Thymus (tissue), 11 donors: ENCODE measurements at regions not wholly inside any gene's neighbourhood (a gene's known extent, or its start where the extent isn't known, plus 50 kb on each side); places are given as distances from the start of the nearest gene placed in this dataset.

Experiments used
- DNase-seq, 9 donors: peaks; one replicate each; pipeline ENCODE4 v3.0.0-alpha.2; 2013; ENCODE audit warnings: low spot score in 9 of 9, low read depth in 6 of 9, missing footprints in 1 of 9
- H3K27ac ChIP-seq, 2 donors: one replicate each; pipeline ENCODE4 v1.5.1; 2013; ENCODE audit warnings: control low read depth in 1 of 2, low read depth in 1 of 2, low read length in 1 of 2, mild to moderate bottlenecking in 1 of 2, moderate library complexity in 1 of 2
- H3K27me3 ChIP-seq, 2 donors: one replicate each; pipeline ENCODE4 v1.5.1; 2013; ENCODE audit warnings: low read length in 1 of 2; ENCODE audit not compliant: control insufficient read depth in 2 of 2, insufficient read depth in 1 of 2
- H3K36me3 ChIP-seq, 2 donors: one replicate each; pipeline ENCODE4 v1.5.1; 2013; ENCODE audit warnings: low read length in 1 of 2, mild to moderate bottlenecking in 1 of 2, moderate library complexity in 1 of 2; ENCODE audit not compliant: control insufficient read depth in 2 of 2, insufficient read depth in 2 of 2
- H3K4me1 ChIP-seq, 2 donors: one replicate each; pipeline ENCODE4 v1.5.1; 2013; ENCODE audit warnings: low read length in 2 of 2; ENCODE audit not compliant: control insufficient read depth in 2 of 2, insufficient read depth in 2 of 2
- H3K4me3 ChIP-seq, 2 donors: one replicate each; pipeline ENCODE4 v1.5.1; 2013; ENCODE audit warnings: low read length in 2 of 2, control low read depth in 1 of 2, mild to moderate bottlenecking in 1 of 2
- H3K9me3 ChIP-seq, 2 donors: one replicate each; pipeline ENCODE4 v1.5.1; 2013; ENCODE audit warnings: low read length in 1 of 2, mild to moderate bottlenecking in 1 of 2; ENCODE audit not compliant: control insufficient read depth in 2 of 2, insufficient read depth in 1 of 2
- WGBS: extraction: QIAGEN DNeasy Blood & Tissue Kit; methylation state at CpG from one replicate; pipeline ENCODE4 v1.1.7; 2013; 5-methylcytosine and 5-hydroxymethylcytosine counted together
- donor health status: healthy.

GRCh38 chr5:41587668-41588067, 77.3 kb upstream of the PLCXD3 start:
- 98% methylated on average over 17 of the region's 17 CpGs for WGBS
- H3K4me1 ChIP-seq, result no peaks in the 10 kb centered on the region
- no peaks in the 10 kb centered on the region for H3K9me3 ChIP-seq
- no peaks in the 10 kb centered on the region for H3K36me3 ChIP-seq
- no peaks in the 10 kb centered on the region for H3K27me3 ChIP-seq
- H3K27ac ChIP-seq, result no peak overlapping the region
- H3K4me3 ChIP-seq, result no peak overlapping the region
- no peak for DNase-seq

DNA sequence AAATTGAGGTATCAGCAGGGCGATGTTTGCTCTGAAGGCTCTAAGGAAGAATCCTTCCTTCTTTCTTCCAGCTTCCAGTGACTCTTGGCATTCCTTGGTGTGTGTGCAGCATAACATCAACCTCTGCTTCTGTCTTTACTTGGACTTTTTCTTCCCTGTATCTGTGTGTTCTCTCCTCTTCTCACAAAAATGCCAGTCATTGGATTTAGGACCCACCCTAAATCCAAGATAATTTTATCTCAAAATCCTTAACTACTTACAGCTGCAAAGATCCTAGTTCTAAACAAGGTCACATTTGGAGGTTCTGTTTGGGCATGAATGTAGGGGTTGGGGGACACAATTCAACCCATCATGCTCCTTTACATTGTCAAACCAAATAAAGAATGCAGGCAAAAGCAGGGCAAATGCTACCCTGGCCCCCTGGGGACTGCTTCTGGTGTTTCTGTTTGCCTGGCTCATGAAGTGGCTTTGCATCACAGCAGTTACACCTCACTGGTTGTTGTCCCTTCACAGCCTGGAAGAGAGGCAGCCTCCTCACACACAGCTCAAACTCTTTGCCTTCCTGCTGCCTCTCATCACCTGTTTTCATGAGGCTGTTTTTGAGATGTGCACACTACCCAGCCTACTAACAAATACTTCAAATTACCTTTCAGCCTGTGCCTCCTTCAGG, 64.8 kb upstream of the PLCXD3 start:
- no peak for DNase-seq
- Histone ChIP-seq H3K4me3 (no peak overlapping the region), H3K9me3 (no peaks in the 10 kb centered on the region), H3K27me3 (no peaks in the 10 kb centered on the region), H3K4me1 (no peaks in the 10 kb centered on the region), H3K36me3 (no peaks in the 10 kb centered on the region), H3K27ac (no peak overlapping the region)
- 98% methylated on average over 1 of the region's 1 CpG for WGBS

DNA sequence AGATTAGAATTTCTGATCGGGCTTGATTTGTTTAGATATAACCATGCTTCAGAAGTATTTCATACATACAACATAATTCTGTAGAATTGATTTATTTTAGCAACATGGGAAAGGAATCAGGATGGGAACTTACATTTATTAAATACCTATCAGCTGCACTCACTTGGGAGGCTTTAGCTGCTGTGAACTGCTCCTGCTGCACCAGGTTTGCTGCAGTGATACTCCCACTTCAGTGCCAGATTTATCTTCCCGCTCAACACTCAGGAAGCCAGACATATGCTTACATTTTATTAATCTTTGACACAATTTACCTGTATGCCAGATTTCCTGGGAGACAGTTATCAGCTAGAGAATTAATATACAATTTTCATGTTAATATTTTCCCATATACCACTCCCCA, 64.0 kb upstream of the PLCXD3 start:
- H3K27me3 ChIP-seq, result no peaks in the 10 kb centered on the region
- no peaks in the 10 kb centered on the region for H3K36me3 ChIP-seq
- H3K27ac ChIP-seq, result no peak overlapping the region
- no peaks in the 10 kb centered on the region for H3K4me1 ChIP-seq
- H3K4me3 ChIP-seq, result no peak overlapping the region
- WGBS, result 69% methylated on average over 2 of the region's 2 CpGs
- DNase-seq, result no peak
- H3K9me3 ChIP-seq, result no peaks in the 10 kb centered on the region
